GM18868 (cell line): ENCODE measurements at regions not wholly inside any gene's neighbourhood (a gene's known extent, or its start where the extent isn't known, plus 50 kb on each side); places are given as distances from the start of the nearest gene placed in this dataset.
"Not testable (repeated sequence)": the region's sequence is repeated elsewhere in the genome, so short reads cannot be mapped to it uniquely, and the experiment has no call there.

Source experiments
- ATAC-seq: cut with Tn5 transposase; IDR thresholded peaks from one replicate; pipeline ENCODE4 v1.9.1; 2021; ENCODE audit warnings: mild to moderate bottlenecking, moderate library complexity; ENCODE audit not compliant: unreplicated experiment

- not testable (repeated sequence) for ATAC-seq
Observed at GRCh38 chr3:75579091-75579490, 85.0 kb upstream of the FRG2C start.

GRCh38 chr3:75579536-75579935, 84.6 kb upstream of the FRG2C start:
- not testable (repeated sequence) for ATAC-seq

- ATAC-seq, result not testable (repeated sequence)
Observed at GRCh38 chr3:75579981-75580782, 83.9 kb upstream of the FRG2C start.

- not testable (repeated sequence) for ATAC-seq
Observed at GRCh38 chr3:75582536-75582935, 81.6 kb upstream of the FRG2C start.

- ATAC-seq, result not testable (repeated sequence)
Observed at GRCh38 chr3:75583116-75583515, 81.0 kb upstream of the FRG2C start.

GRCh38 chr3:75587695-75588094, 76.4 kb upstream of the FRG2C start:
- ATAC-seq, result not testable (repeated sequence)

GRCh38 chr3:75590382-75590781, 73.7 kb upstream of the FRG2C start:
- ATAC-seq, result not testable (repeated sequence)

DNA sequence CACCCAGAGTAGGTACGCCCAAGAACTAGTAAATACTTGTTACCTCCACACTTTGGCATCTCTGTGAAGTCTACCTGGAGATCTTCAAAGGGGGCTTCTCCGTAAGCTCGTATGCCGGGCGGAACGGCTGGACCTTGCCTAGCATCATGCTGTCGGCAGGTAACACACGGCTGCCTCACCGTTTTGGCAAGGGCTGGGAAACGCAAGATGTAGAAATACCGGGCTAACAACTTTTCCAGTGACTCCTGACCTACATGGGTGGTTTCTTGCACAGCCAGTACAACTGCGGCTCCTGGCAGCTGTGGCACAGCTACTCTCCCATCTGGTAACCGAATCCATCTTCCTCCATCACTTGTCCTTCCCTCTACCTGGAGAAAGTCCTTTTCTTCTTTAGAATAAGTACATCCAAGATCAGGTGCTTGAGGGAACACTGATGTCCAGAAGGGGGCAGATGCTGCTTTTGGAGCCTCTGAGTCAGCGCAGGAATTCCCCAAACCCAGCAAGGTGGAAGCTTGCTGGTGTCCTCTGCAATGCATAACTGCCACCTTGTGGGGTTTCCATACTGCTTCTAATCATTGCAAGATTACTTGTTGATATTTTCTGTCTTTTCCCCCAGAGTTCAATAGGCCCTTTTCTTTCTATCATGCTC, 59.7 kb upstream of the FRG2C start:
- not testable (repeated sequence) for ATAC-seq

DNA sequence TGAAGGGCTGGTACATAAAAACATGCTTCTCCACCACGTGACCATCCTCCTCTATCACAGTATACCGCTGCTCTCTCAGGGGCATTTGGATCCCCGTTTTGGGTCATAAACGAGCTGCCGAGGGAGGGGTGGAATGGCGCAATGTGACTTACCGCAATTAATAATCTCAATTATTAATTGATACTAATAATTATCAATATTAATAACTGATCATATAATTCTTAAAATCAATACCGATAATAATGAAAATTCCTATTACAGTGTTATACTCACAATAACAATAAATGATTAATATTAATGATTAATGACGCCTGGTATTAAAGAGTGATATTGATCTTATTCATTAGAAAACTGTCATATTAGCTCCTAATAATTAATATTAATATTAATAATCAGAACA, 56.1 kb upstream of the FRG2C start:
- ATAC-seq, result not testable (repeated sequence)

DNA sequence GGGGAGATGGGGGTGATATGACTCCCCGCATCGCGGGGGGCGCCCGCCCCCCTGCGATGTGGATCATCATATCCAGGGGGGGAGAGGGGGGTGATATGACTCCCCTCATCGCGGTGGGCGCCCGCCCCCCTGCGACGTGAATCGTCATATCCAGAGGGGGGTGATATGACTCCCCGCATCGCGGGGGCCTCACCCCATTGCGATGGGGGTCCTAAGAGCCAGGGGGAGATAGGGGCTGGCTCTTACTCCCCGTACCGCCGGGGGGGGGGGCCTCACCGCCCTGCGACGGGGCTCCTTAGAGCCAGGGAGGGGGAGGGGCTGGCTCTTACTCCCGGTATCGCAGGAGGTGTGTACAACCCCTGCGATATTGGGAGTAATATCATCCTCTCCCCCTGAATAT, 54.5 kb upstream of the FRG2C start:
- not testable (repeated sequence) for ATAC-seq

DNA sequence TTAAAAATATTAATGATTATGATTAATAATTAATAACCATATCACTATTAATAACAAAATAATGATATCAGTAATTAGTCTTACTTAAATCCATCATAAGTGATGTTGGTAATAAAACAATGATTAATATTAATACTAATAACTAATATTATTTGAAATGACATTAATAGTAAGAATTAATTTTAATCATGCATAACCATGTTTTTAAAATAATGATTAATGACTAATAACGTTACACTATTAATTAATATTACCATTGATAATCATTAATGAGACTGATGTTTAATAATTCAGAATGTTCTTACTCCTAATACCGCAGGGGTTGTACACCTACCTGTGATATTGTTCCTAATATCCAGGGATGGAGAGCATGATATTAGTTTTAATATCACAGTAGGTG, 53.4 kb upstream of the FRG2C start:
- no peak for ATAC-seq

- ATAC-seq, result not testable (repeated sequence)
Observed at GRCh38 chr3:75611724-75612460, 52.2 kb upstream of the FRG2C start.
